DND-41 (cell line): ENCODE measurements at regions not wholly inside any gene's neighbourhood (a gene's known extent, or its start where the extent isn't known, plus 50 kb on each side); places are given as distances from the start of the nearest gene placed in this dataset.

ENCODE experiments used
- CTCF ChIP-seq: IDR thresholded peaks from 2 replicates; pipeline ENCODE4 v1.5.1; 2012; ENCODE audit warnings: borderline replicate concordance, low read length, moderate library complexity, mild to moderate bottlenecking; ENCODE audit not compliant: poor library complexity, severe bottlenecking; ENCODE audit errors: extremely low read depth
- EZH2 ChIP-seq: IDR thresholded peaks from 3 replicates; pipeline ENCODE4 v1.6.1; 2012; ENCODE audit warnings: borderline replicate concordance, low read depth, mild to moderate bottlenecking, moderate library complexity, low read length, inconsistent platforms; ENCODE audit not compliant: severe bottlenecking

DNA sequence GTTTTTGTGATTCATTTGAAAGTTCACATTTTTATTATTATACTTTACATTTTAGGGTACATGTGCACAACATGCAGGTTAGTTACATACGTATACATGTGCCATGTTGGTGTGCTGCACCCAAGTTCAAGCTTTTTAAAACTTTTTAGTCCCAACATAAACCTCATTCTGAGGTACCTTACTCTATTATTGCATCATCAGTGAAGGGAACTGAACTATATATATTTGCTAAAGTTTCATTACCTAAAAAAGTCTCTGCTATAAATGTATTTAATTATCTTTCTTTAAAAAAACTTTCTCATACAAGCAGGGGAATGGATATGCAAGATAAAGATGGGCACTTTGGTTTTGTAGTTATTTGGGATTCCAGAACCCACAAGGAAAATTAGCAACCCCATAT is 931.4 kb upstream of the ADGRL2 start:
- TF ChIP-seq CTCF (no peak), EZH2 (no peak)
